ENCODE measurements at regions not wholly inside any gene's neighbourhood (a gene's known extent, or its start where the extent isn't known, plus 50 kb on each side); places are given as distances from the start of the nearest gene placed in this dataset.

- CTCF ChIA-PET, result no interaction called here
- H3K36me3 ChIP-seq (replicated peaks in 1 of 2; ENCODE audit: control extremely low read depth in 1 of 2, control insufficient read depth in 1 of 2, extremely low read depth in 1 of 2, insufficient read depth in 2 of 2, low read length in 1 of 2), result no peaks in the 10 kb centered on the region
- no peak overlapping the region for H3K9ac ChIP-seq (ENCODE audit: low read length)
- no peaks in the 10 kb centered on the region for H3K4me1 ChIP-seq (ENCODE audit: control insufficient read depth in 2 of 2, insufficient read depth in 2 of 2, low read length in 2 of 2)
- DNase-seq, result no peak
- H3K9me3 ChIP-seq (ENCODE audit: control extremely low read depth in 1 of 3, control insufficient read depth in 2 of 3, insufficient read depth in 1 of 3, low read length in 2 of 3), result no peaks in the 10 kb centered on the region
- H2AFZ ChIP-seq (ENCODE audit: insufficient read depth, low read depth, low read length, poor library complexity, severe bottlenecking), result no peak overlapping the region
- Mint-ChIP-seq H3K4me1 (no peaks in the 10 kb centered on the region), H3K4me3 (no peak overlapping the region), H3K9me3 (ENCODE audit: insufficient read depth) (peaks cover 4% of the 10 kb centered on the region), H3K27me3 (peaks cover 20% of the 10 kb centered on the region), H3K27ac (no peak overlapping the region)
- WGBS (ENCODE audit: insufficient coverage), result no CpG with 5 or more reads among the region's 1 CpG
- POLR2A ChIA-PET, result no interaction called here
- H3K27me3 ChIP-seq (replicated peaks in 1 of 4; ENCODE audit: control extremely low read depth in 1 of 4, control insufficient read depth in 3 of 4, insufficient read depth in 4 of 4, low read length in 3 of 4), result no peaks in the 10 kb centered on the region
- intact Hi-C loops (cut with micrococcal nuclease), result no loop called here
- no peak for ATAC-seq (ENCODE audit: low read depth)
- H3K4me3 ChIP-seq (ENCODE audit: control extremely low read depth in 1 of 5, extremely low read depth in 1 of 5, insufficient read depth in 1 of 5, low read depth in 2 of 5, low read length in 4 of 5), result no peak overlapping the region
- no peaks in the 10 kb centered on the region for H3K79me2 ChIP-seq (ENCODE audit: control insufficient read depth, insufficient read depth, low read length)
- TF ChIP-seq EZH2 (IDR thresholded peaks at IDR 0.05; ENCODE audit: borderline replicate concordance, insufficient read depth, low read depth, low read length, poor library complexity, severe bottlenecking) (no peak), CTCF (IDR thresholded peaks at IDR 0.05) (no peak)
- no peaks in the 10 kb centered on the region for H4K20me1 ChIP-seq (ENCODE audit: control insufficient read depth, insufficient read depth, low read length, poor library complexity, severe bottlenecking)
- no peak overlapping the region for H3K27ac ChIP-seq (ENCODE audit: low read length in 2 of 2)
- no peak overlapping the region for H3K4me2 ChIP-seq (replicated peaks; ENCODE audit: low read depth, low read length, poor library complexity, severe bottlenecking)
Observed at GRCh38 chr11:93253111-93253510, 55.3 kb upstream of the SLC36A4 start.

GRCh38 chr11:93256623-93257022, 58.8 kb upstream of the SLC36A4 start:
- Histone ChIP-seq H3K9ac (ENCODE audit: low read length) (no peak overlapping the region), H3K4me3 (ENCODE audit: control extremely low read depth in 1 of 5, extremely low read depth in 1 of 5, insufficient read depth in 1 of 5, low read depth in 2 of 5, low read length in 4 of 5) (no peak overlapping the region), H3K79me2 (ENCODE audit: control insufficient read depth, insufficient read depth, low read length) (no peaks in the 10 kb centered on the region), H2AFZ (ENCODE audit: insufficient read depth, low read depth, low read length, poor library complexity, severe bottlenecking) (no peak overlapping the region), H3K9me3 (ENCODE audit: control extremely low read depth in 1 of 3, control insufficient read depth in 2 of 3, insufficient read depth in 1 of 3, low read length in 2 of 3) (peaks cover 0 to 7% (median 4%) of the 10 kb centered on the region in 3 donors), H3K36me3 (replicated peaks in 1 of 2; ENCODE audit: control extremely low read depth in 1 of 2, control insufficient read depth in 1 of 2, extremely low read depth in 1 of 2, insufficient read depth in 2 of 2, low read length in 1 of 2) (no peaks in the 10 kb centered on the region), H3K27me3 (replicated peaks in 1 of 4; ENCODE audit: control extremely low read depth in 1 of 4, control insufficient read depth in 3 of 4, insufficient read depth in 4 of 4, low read length in 3 of 4) (peaks cover 0 to 4% (median 0%) of the 10 kb centered on the region in 4 experiments), H4K20me1 (ENCODE audit: control insufficient read depth, insufficient read depth, low read length, poor library complexity, severe bottlenecking) (no peaks in the 10 kb centered on the region), H3K4me1 (ENCODE audit: control insufficient read depth in 2 of 2, insufficient read depth in 2 of 2, low read length in 2 of 2) (no peaks in the 10 kb centered on the region), H3K27ac (ENCODE audit: low read length in 2 of 2) (no peak overlapping the region), H3K4me2 (replicated peaks; ENCODE audit: low read depth, low read length, poor library complexity, severe bottlenecking) (no peak overlapping the region)
- DNase-seq (no peak), ATAC-seq (ENCODE audit: low read depth) (no peak)
- POLR2A ChIA-PET, result no interaction called here
- Mint-ChIP-seq H3K9me3 (ENCODE audit: insufficient read depth) (peaks cover 6% of the 10 kb centered on the region), H3K27ac (no peak overlapping the region), H3K4me1 (no peaks in the 10 kb centered on the region), H3K27me3 (peaks cover 23% of the 10 kb centered on the region), H3K4me3 (no peak overlapping the region)
- CTCF ChIA-PET, result interaction anchor here (1.1 kb wide), 1 partner anchor 8 kb away, joined by 3 read pairs; no protein-coding TSS in a partner anchor
- no peak for TF ChIP-seq CTCF (IDR thresholded peaks at IDR 0.05)
- no peak for TF ChIP-seq EZH2 (IDR thresholded peaks at IDR 0.05; ENCODE audit: borderline replicate concordance, insufficient read depth, low read depth, low read length, poor library complexity, severe bottlenecking)
- intact Hi-C loops (cut with micrococcal nuclease), result no loop called here
